ENCODE measurements at regions not wholly inside any gene's neighbourhood (a gene's known extent, or its start where the extent isn't known, plus 50 kb on each side); places are given as distances from the start of the nearest gene placed in this dataset.
"Not testable (repeated sequence)": the region's sequence is repeated elsewhere in the genome, so short reads cannot be mapped to it uniquely, and the experiment has no call there.

DNA sequence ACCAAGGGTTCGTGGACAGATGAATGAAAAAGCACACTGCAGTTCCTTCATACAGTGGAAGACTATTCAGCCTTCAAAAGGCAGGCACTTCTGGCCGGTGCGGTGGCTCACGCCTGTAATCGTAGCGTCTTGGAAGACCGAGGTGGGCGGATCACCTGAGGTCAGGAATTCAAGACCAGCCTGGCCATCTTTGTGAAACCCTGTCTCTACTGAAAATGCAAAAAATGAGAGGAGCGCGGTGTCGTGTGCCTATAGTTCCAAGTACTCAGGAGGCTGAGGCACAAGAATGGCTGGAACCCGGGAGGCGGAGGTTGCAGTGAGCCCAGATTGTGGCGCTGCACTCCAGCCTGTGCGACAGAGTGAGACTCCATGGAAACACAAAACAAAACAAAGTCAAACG lies 82.4 kb upstream of the HMX1 start:
- peaks cover 0 to 11% of the 10 kb centered on the region in 2 experiments; a peak in 1 of 4 replicates for H3K4me1 ChIP-seq (ENCODE audit: control insufficient read depth in 1 of 2, insufficient read depth in 2 of 2, low read length in 2 of 2)
- H3K79me2 ChIP-seq (ENCODE audit: insufficient read depth, low read length); H3K9me3 ChIP-seq (ENCODE audit: control insufficient read depth in 1 of 2, insufficient read depth in 1 of 2, low read depth in 1 of 2, low read length in 2 of 2); ATAC-seq; BruUV-seq (replicated peaks); DNase-seq (ENCODE audit: low read depth, low spot score); H2AFZ ChIP-seq (ENCODE audit: low read depth, low read length, poor library complexity, severe bottlenecking); H3K4me3 ChIP-seq (replicated peaks in 1 of 2; ENCODE audit: low read depth in 1 of 2, low read length in 2 of 2); H4K20me1 ChIP-seq (ENCODE audit: insufficient read depth); RAD21 ChIA-PET (ENCODE audit: low non-redundant PET in 1 of 2, low total read pairs in 2 of 2, uncharacterized antibody in 2 of 2, unreplicated experiment in 2 of 2); H3K9me2 ChIP-seq (ENCODE audit: insufficient read depth); H3K36me3 ChIP-seq (ENCODE audit: control insufficient read depth in 1 of 2, insufficient read depth in 2 of 2, low read length in 2 of 2); H3K4me2 ChIP-seq (ENCODE audit: low read length); H3K27me3 ChIP-seq (ENCODE audit: insufficient read depth, low read length); POLR2A ChIA-PET; H3K27ac ChIP-seq (ENCODE audit: low read depth, low read length); intact Hi-C loops (cut with micrococcal nuclease); H3K9ac ChIP-seq (ENCODE audit: low read length); CTCF ChIA-PET: not testable (repeated sequence)

DNA sequence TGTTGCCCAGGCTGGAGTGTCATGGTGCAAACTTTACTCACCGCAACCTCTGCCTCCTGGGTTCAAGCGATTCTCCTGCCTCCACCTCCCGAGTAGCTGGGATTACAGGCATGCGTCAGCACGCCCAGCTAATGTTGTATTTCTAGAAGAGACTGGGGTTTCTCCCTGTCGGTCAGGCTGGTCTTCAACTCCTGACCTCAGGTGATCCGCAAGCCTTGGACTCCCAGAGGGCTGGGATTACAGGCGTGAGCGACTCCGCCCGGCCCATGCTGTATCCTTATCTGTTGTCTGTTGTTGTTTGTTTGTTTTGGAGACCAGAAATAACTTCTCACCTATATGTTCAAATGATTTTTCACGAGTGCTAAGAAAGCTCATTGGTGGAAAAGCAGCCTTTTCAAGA lies 81.2 kb upstream of the HMX1 start:
- intact Hi-C loops (cut with micrococcal nuclease); H3K9ac ChIP-seq (ENCODE audit: low read length); H3K9me2 ChIP-seq (ENCODE audit: insufficient read depth); RAD21 ChIA-PET (ENCODE audit: low non-redundant PET in 1 of 2, low total read pairs in 2 of 2, uncharacterized antibody in 2 of 2, unreplicated experiment in 2 of 2); CTCF ChIA-PET; H3K4me3 ChIP-seq (replicated peaks in 1 of 2; ENCODE audit: low read depth in 1 of 2, low read length in 2 of 2); POLR2A ChIA-PET; H3K27ac ChIP-seq (ENCODE audit: low read depth, low read length); H3K79me2 ChIP-seq (ENCODE audit: insufficient read depth, low read length); H3K36me3 ChIP-seq (ENCODE audit: control insufficient read depth in 1 of 2, insufficient read depth in 2 of 2, low read length in 2 of 2); ATAC-seq; H2AFZ ChIP-seq (ENCODE audit: low read depth, low read length, poor library complexity, severe bottlenecking); H4K20me1 ChIP-seq (ENCODE audit: insufficient read depth); H3K27me3 ChIP-seq (ENCODE audit: insufficient read depth, low read length); DNase-seq (ENCODE audit: low read depth, low spot score); H3K9me3 ChIP-seq (ENCODE audit: control insufficient read depth in 1 of 2, insufficient read depth in 1 of 2, low read depth in 1 of 2, low read length in 2 of 2): not testable (repeated sequence)
- BruUV-seq (replicated peaks): TSS peak; percentile 75
- Histone ChIP-seq H3K4me1 (ENCODE audit: control insufficient read depth in 1 of 2, insufficient read depth in 2 of 2, low read length in 2 of 2) (peaks cover 0 to 11% of the 10 kb centered on the region in 2 experiments; a peak in 1 of 4 replicates), H3K4me2 (ENCODE audit: low read length) (0 out of 2 replicates have a peak overlapping the region, but pooled peaks have one; percentile 29)

DNA sequence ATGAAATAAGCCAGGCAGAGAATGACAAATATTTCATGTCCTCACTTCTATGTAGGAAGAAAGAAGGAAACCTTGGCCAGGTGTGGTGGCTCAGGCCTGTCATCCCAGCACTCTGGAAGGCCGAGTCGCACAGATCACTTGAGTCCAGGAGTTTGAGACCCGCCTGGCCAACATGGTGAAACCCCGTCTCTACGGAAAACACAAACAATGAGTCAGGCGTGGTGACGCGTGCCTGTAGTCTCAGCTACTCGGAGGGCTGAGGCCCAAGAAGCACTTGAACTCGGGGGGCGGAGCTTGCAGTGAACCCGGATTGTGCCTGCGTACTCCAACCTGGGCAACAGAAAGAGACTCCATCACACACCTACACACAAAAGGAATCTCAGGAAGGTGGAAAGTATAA lies 80.5 kb upstream of the HMX1 start:
- TF ChIP-seq JUND (IDR thresholded peaks at IDR 0.05): 0 out of 2 replicates have a peak, but pooled peaks have one; percentile 20

More for the DNA sequence above, 80.5 kb upstream of the HMX1 start:
- CTCF ChIA-PET; POLR2A ChIA-PET; RAD21 ChIA-PET (ENCODE audit: low non-redundant PET in 1 of 2, low total read pairs in 2 of 2, uncharacterized antibody in 2 of 2, unreplicated experiment in 2 of 2); H3K27me3 ChIP-seq (ENCODE audit: insufficient read depth, low read length); H4K20me1 ChIP-seq (ENCODE audit: insufficient read depth); H3K36me3 ChIP-seq (ENCODE audit: control insufficient read depth in 1 of 2, insufficient read depth in 2 of 2, low read length in 2 of 2); H3K79me2 ChIP-seq (ENCODE audit: insufficient read depth, low read length); H3K4me3 ChIP-seq (replicated peaks in 1 of 2; ENCODE audit: low read depth in 1 of 2, low read length in 2 of 2); intact Hi-C loops (cut with micrococcal nuclease); H3K9me3 ChIP-seq (ENCODE audit: control insufficient read depth in 1 of 2, insufficient read depth in 1 of 2, low read depth in 1 of 2, low read length in 2 of 2); BruUV-seq (replicated peaks); H3K9me2 ChIP-seq (ENCODE audit: insufficient read depth); H3K9ac ChIP-seq (ENCODE audit: low read length); ATAC-seq: not testable (repeated sequence)
- H3K4me1 ChIP-seq (ENCODE audit: control insufficient read depth in 1 of 2, insufficient read depth in 2 of 2, low read length in 2 of 2): peaks cover 0 to 11% of the 10 kb centered on the region in 2 experiments; a peak in 1 of 4 replicates
- H2AFZ ChIP-seq (ENCODE audit: low read depth, low read length, poor library complexity, severe bottlenecking): peak overlapping the region; percentile 73
- DNase-seq (ENCODE audit: low read depth, low spot score): peak; percentile 41
- 0 out of 2 replicates have a peak overlapping the region, but pooled peaks have one; percentile 22 for H3K27ac ChIP-seq (ENCODE audit: low read depth, low read length)
- H3K4me2 ChIP-seq (ENCODE audit: low read length): peak overlapping the region; percentile 29

All from HCT116 (cell line).